ENCODE measurements at regions not wholly inside any gene's neighbourhood (a gene's known extent, or its start where the extent isn't known, plus 50 kb on each side); places are given as distances from the start of the nearest gene placed in this dataset.

- TF ChIP-seq CTCF (conservative IDR thresholded peaks at IDR 0.05) = no peak
- no peak for TF ChIP-seq EZH2 (IDR thresholded peaks at IDR 0.05; ENCODE audit: low read depth)
Measured at GRCh38 chr5:121271546-121271945, 580.1 kb upstream of the FTMT start.
